ENCODE measurements at regions not wholly inside any gene's neighbourhood (a gene's known extent, or its start where the extent isn't known, plus 50 kb on each side); places are given as distances from the start of the nearest gene placed in this dataset.
"Not testable (repeated sequence)": the region's sequence is repeated elsewhere in the genome, so short reads cannot be mapped to it uniquely, and the experiment has no call there.

DNA sequence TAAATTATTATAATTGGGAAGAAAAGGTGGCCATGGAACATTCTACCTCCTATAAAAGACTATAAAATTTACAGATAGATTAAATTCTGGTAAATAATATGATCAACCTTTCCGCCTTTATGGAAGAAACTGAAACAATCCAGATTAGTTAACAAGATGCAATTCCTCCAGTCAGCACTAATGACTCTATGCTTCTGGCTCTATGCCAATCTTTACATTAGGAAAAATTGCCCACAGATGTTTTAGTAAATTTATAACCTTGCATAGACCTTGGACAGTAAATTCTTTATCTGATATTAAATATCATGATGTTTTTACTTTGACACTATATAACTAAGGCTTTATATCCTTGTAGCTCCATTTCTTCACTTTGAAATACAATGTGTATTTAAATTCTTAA, 2302.5 kb downstream of the ARAP2 start:
- DNase-seq (no peak), ATAC-seq (no peak)
- Histone ChIP-seq H3K36me3 (ENCODE audit: low read depth, low read length) (no peaks in the 10 kb centered on the region), H2AFZ (ENCODE audit: low read length) (no peak overlapping the region), H4K20me1 (ENCODE audit: low read length) (no peaks in the 10 kb centered on the region), H3K27me3 (ENCODE audit: low read length) (no peaks in the 10 kb centered on the region), H3F3A (ENCODE audit: low read length, unreplicated experiment) (no peaks in the 10 kb centered on the region), H3K9ac (ENCODE audit: low read length) (no peak overlapping the region), H3K4me1 (ENCODE audit: insufficient read depth, low read length) (no peaks in the 10 kb centered on the region), H3K79me2 (ENCODE audit: low read length) (no peaks in the 10 kb centered on the region), H3K9me2 (replicated peaks; ENCODE audit: low read length) (no peaks in the 10 kb centered on the region), H3K4me2 (ENCODE audit: low read length) (no peak overlapping the region), H3K9me3 (ENCODE audit: low read length) (no peaks in the 10 kb centered on the region), H3K27ac (ENCODE audit: low read length) (no peak overlapping the region), H3K4me3 (ENCODE audit: low read length) (no peak overlapping the region)
- BruUV-seq (replicated peaks) = no TSS peak
- ChIA-PET POLR2A (ENCODE audit: unreplicated experiment) (no interaction called here), CTCF (no interaction called here)
- intact Hi-C loops (cut with micrococcal nuclease) = no loop called here
- no peak for TF ChIP-seq EZH2phosphoT487 (IDR thresholded peaks at IDR 0.05; ENCODE audit: borderline replicate concordance, low read length)
- no peak for TF ChIP-seq EZH2 (IDR thresholded peaks at IDR 0.05; ENCODE audit: low read length, unreplicated experiment)
- TF ChIP-seq, protein P1, sequence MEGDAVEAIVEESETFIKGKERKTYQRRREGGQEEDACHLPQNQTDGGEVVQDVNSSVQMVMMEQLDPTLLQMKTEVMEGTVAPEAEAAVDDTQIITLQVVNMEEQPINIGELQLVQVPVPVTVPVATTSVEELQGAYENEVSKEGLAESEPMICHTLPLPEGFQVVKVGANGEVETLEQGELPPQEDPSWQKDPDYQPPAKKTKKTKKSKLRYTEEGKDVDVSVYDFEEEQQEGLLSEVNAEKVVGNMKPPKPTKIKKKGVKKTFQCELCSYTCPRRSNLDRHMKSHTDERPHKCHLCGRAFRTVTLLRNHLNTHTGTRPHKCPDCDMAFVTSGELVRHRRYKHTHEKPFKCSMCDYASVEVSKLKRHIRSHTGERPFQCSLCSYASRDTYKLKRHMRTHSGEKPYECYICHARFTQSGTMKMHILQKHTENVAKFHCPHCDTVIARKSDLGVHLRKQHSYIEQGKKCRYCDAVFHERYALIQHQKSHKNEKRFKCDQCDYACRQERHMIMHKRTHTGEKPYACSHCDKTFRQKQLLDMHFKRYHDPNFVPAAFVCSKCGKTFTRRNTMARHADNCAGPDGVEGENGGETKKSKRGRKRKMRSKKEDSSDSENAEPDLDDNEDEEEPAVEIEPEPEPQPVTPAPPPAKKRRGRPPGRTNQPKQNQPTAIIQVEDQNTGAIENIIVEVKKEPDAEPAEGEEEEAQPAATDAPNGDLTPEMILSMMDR (conservative IDR thresholded peaks at IDR 0.05; ENCODE audit: low read depth, low read length) = no peak

DNA sequence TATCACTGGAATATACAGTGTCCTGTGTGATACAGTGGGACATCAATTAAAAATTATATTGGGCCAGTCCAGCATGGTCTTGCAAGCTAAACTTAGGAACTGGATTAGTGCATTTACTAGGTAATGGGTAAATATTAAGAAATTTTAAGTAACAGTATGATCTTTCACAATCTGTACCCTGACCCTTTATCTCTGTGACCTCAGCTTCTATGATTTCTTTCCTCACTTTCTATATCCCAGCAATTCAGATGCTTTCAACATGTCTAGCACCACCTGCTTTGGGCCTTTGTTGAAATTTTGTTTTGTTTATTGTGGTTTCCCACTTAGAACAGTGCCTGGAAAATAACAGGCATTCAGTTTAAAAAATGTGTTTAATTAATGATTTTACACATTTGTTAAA, 2295.4 kb downstream of the ARAP2 start:
- Histone ChIP-seq H3K4me3 (ENCODE audit: low read length) (no peak overlapping the region), H3K4me1 (ENCODE audit: insufficient read depth, low read length) (no peaks in the 10 kb centered on the region), H3K27me3 (ENCODE audit: low read length) (no peaks in the 10 kb centered on the region), H3K79me2 (ENCODE audit: low read length) (no peaks in the 10 kb centered on the region), H3K27ac (ENCODE audit: low read length) (no peak overlapping the region), H3F3A (ENCODE audit: low read length, unreplicated experiment) (no peaks in the 10 kb centered on the region), H3K36me3 (ENCODE audit: low read depth, low read length) (no peaks in the 10 kb centered on the region), H2AFZ (ENCODE audit: low read length) (no peak overlapping the region), H3K9me3 (ENCODE audit: low read length) (no peaks in the 10 kb centered on the region), H3K4me2 (ENCODE audit: low read length) (no peak overlapping the region), H4K20me1 (ENCODE audit: low read length) (no peaks in the 10 kb centered on the region), H3K9me2 (replicated peaks; ENCODE audit: low read length) (no peaks in the 10 kb centered on the region), H3K9ac (ENCODE audit: low read length) (no peak overlapping the region)
- ChIA-PET CTCF (no interaction called here), POLR2A (ENCODE audit: unreplicated experiment) (no interaction called here)
- intact Hi-C loops (cut with micrococcal nuclease) = no loop called here
- DNase-seq = no peak
- BruUV-seq (replicated peaks) = no TSS peak
- ATAC-seq = no peak
- TF ChIP-seq, protein P1 (conservative IDR thresholded peaks at IDR 0.05; ENCODE audit: low read depth, low read length) = no peak
- TF ChIP-seq EZH2phosphoT487 (IDR thresholded peaks at IDR 0.05; ENCODE audit: borderline replicate concordance, low read length) (no peak), EZH2 (IDR thresholded peaks at IDR 0.05; ENCODE audit: low read length, unreplicated experiment) (no peak)

DNA sequence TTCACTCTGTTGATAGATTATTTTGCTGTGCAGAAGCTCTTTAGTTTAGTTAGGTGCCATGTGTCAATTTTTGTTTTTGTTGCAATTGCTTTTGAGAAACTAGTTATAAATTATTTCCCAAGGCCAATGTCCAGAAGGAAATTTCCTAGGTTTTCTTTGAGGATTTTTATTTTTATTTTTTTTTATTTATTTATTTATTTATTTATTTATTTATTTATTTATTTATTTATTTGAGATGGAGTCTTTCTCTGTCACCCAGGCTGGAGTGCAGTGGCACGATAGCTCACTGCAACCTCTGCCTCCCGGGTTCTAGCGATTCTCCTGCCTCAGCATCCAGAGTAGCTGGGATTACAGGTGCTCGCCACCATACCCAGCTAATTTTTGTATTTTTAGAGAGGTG, 2290.5 kb downstream of the ARAP2 start:
- H3K36me3 ChIP-seq (ENCODE audit: low read depth, low read length); ATAC-seq; POLR2A ChIA-PET (ENCODE audit: unreplicated experiment); H2AFZ ChIP-seq (ENCODE audit: low read length); H3F3A ChIP-seq (ENCODE audit: low read length, unreplicated experiment); H3K4me1 ChIP-seq (ENCODE audit: insufficient read depth, low read length); H3K4me3 ChIP-seq (ENCODE audit: low read length); H4K20me1 ChIP-seq (ENCODE audit: low read length); BruUV-seq (replicated peaks); intact Hi-C loops (cut with micrococcal nuclease); H3K27me3 ChIP-seq (ENCODE audit: low read length); DNase-seq; H3K9me3 ChIP-seq (ENCODE audit: low read length); H3K9ac ChIP-seq (ENCODE audit: low read length); H3K79me2 ChIP-seq (ENCODE audit: low read length); H3K9me2 ChIP-seq (replicated peaks; ENCODE audit: low read length); CTCF ChIA-PET; H3K4me2 ChIP-seq (ENCODE audit: low read length); H3K27ac ChIP-seq (ENCODE audit: low read length): not testable (repeated sequence)
